ENCODE measurements at regions not wholly inside any gene's neighbourhood (a gene's known extent, or its start where the extent isn't known, plus 50 kb on each side); places are given as distances from the start of the nearest gene placed in this dataset.
A peak's percentile ranks its signal among the peaks of the same experiment; 100 is the strongest.
"Not testable (repeated sequence)": the region's sequence is repeated elsewhere in the genome, so short reads cannot be mapped to it uniquely, and the experiment has no call there.

- no peak for DNase-seq
Measured at GRCh38 chr5:67612961-67613360, 416.4 kb upstream of the CD180 start.

- DNase-seq: no peak
Measured at GRCh38 chr5:67610186-67610912, 413.8 kb upstream of the CD180 start.

DNA sequence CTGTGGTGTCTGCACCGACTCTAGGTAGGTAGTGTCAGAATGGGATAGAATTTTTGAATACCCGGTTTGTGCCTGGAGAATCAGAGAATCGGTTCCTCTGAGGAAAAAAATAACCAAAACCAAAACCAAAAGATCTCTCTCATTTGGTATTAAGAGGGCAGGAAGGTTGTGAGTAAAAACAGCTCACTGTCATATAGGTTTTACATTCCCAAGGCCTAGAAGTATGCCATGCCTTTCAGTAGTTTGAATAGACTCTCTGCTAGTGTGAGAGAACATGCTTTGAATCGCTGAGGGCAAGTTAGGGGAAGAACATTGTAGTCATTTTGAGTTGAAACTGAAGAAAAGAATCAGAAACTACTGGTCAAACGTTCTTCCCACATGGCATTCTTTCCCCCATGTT is 411.4 kb upstream of the CD180 start:
- DNase-seq: no peak

DNA sequence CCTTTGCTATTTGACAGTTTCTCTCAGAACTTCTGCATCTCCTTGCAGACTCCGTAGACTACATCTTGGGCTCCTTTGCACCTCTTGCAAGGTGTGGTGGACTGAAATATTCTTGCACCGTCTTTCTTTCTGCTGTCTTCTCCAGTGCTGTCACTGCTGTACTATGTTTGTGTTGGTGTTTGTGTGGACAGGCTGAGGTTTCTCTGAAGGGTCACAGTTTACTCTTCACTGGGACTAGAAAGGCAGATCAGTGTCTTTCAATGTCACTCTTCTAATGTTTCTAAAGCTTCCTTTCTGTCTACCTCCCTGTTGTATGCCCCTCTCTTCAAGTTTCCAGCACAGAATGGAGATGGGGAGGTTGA is 410.0 kb upstream of the CD180 start:
- no peak for DNase-seq

DNA sequence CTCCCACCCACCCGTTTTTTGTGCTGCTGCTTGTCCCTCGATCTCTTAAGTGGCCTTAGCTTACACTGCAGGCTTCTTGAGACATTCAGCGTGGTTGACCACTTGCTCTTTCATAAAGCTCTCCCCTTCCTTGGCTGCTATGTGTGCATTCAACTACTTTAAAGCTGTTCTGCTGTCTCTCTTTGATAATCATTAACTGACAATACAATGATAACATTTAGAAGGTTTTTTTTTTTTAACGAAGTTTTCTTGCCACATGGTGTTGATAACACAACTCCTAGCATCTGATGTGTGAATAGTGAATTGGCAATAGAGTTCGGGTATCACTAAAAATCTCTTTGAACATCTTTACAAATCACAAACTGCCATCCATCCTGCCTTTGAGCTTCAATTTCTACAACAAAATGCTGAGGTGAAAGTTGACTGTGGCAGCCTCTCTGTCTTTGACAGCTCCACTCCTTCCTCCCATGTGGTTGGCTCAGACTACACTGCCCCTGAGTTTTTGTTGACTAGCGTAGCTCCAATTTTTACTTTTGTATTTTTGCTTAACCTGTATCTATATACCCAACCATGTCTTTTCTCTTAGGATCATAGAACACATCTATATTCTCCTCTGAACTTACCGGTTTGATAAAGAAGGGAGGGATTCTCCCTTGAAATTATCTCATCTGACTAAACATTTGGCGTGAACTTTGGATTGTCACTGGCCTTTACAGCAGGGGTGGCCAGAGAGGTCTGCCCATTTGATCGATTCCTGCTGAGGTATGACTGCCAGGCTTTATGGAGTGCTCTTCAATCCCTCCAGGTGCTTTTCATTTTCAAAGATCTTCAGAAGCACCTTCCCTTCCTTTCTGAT is 409.4 kb upstream of the CD180 start:
- DNase-seq: no peak

DNA sequence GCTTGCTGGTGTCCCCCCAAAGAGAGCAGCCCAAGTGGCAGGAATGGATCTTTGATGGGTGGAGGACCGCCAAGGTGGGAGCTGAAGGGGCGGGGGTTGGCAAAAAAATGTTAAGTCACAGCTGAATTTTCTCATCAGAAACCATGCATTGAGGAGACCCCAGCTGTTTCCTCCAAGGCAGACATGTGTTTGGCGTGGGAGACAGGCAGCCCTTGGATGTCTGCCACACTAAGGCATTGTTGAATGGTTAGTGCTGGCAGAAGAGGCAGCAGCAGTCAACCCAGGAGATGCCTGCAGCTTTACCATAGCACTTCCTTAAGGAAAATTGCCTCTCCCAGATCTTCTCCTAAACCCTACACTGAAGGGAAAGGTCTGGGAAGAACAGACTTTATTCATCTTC is 394.9 kb upstream of the CD180 start:
- no peak for DNase-seq

DNA sequence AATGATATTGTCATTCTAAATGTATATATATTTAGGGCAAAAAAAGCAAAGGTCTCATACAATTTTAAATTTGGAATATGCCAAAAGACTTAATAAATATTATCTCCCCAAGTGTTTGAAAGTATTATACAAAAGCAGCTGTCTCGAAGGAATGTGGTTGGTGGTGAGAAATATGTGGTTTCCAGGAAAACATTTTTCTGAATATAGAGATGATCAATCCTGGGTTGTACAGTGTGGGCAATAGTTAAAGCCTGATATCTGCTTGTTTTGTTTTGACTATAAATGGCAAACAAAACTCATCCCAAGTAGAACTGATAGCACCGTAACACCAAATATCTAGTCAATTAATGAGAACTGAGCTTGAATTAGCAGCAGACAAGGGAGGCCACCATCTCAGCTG is 391.8 kb upstream of the CD180 start:
- DNase-seq: peak; percentile 5

GRCh38 chr5:67581203-67581602 is 384.6 kb upstream of the CD180 start:
- DNase-seq: peak; percentile 63

- peak; percentile 7 for DNase-seq
Measured at GRCh38 chr5:67578011-67578410, 381.4 kb upstream of the CD180 start.

DNA sequence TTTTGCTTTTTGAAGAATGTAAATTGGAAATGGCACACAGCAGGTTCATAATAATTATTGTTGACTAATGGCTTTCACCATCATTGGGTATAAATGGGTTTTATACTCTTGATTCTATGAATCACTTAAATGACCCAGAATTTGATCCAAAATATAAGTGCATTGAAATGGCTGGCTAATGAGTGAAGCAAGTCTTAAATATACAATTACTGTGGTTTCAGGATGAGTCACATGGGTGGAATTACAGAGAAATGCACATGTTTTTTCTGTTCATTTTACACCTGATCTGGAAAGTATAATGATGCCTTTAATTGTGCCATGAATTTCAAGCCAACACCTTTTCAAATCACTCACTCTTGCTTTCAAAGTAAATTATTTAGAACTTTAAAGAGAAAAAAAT is 380.8 kb upstream of the CD180 start:
- peak; percentile 59 for DNase-seq

- DNase-seq: no peak
Measured at GRCh38 chr5:67576112-67576511, 379.5 kb upstream of the CD180 start.

DNA sequence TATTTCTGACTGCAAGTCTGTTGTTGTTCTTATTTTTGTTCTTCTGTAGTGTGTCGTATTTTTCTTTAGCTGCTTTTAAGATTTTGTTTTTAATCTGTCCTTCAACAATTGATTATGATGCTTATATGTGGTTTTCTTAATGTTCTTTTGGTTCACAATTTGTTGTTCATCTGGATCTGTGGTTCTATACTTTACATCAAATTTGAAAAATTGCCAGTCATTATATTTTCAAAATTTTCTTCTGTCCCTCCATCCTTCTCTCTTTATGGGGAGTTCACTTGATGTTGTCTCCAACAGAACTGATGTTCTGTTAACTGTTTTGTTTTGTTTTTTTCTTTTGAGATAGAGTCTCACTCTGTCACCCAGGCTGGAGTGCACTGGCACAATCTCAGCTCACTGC is 378.5 kb upstream of the CD180 start:
- no peak for DNase-seq

DNA sequence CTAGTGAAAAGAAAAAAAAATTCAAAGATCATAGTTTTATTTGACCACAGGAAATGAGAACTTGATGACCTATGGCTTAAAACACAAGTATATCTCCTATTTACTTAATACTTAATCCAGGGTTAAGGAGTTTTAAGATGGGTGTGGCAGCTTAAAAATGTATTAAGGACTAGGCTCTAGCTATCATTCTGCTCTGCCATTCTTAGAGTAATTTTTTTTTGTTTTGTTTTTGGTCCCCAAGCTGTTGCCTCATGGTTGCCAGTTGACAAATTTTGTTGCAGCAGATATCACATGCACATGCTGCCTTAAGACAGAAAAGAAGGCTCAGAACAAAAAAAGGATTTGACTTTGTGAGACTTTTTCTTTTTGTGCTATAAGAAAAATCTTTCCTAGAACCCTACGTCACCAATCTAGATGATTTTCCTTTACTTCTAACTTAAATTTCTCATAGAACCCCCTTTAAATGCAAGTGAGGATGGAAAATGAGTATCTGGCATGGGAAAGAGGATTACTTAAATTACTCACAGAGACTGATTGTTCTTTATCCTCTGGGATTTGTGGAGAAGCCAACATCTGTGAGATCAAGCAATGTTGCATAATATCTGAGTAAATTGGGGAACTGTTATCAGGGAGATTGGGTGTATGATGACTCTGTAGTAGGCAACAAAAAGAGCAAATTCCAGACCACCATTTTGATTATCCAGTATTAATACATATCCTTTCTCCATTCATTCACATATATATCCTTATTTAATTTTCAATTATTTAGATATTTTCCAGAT is 364.7 kb upstream of the CD180 start:
- DNase-seq: peak; percentile 29

- no peak for DNase-seq
Measured at GRCh38 chr5:67552773-67553172, 356.2 kb upstream of the CD180 start.

DNA sequence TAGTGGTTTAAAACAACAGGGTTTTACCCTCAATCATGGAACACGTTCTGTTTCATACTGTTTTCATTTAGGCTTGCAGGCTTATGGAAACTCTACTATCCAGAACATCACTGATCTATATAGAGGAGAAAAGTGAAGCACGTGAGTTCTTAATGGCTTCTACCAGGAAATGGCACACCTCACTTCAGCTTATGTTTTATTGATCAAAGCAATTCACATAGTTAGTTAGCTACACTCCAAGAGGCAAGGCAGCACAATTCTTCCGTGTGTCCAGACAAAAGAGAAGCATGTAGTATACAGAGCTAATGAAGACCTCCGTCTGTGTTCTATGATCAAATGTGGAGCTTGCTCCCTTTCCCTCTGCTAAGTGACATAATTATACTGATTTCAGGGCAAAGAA is 353.3 kb upstream of the CD180 start:
- DNase-seq: no peak

DNA sequence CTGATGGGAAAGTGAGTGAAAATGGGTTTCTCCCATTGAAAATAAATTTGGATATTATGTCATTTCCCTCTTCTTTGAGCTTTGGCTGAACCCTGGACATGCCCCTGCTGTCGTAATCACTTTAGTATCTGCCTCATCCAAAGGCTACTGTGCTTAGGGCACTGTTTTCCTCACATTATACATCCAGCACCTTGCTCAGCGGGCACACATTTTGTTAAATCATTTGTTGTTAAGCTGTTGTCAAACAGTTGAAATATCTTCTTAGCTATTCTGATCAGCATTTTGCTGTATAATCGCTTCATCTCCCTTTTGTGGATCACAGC is 352.7 kb upstream of the CD180 start:
- no peak for DNase-seq

- no peak for DNase-seq
Measured at GRCh38 chr5:67548520-67549295, 352.1 kb upstream of the CD180 start.

DNA sequence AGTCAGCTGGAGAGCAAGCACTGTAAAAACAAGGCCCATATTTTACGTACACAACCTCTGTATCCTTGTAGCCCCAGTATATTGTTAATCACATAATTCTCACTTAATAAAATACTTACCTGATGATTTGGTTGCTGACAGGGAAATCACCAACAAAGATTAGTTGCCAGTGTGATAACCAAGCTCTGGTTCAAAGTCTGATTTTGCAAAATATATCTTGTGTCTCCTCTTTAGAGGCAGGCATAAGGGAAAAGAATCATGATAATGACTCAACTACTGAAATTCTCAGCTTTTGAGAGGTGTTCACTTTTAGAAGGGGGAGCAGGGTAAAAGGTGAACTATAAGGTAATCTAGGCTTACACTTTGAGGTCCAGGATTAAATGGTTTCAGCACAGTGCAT is 351.1 kb upstream of the CD180 start:
- no peak for DNase-seq

DNA sequence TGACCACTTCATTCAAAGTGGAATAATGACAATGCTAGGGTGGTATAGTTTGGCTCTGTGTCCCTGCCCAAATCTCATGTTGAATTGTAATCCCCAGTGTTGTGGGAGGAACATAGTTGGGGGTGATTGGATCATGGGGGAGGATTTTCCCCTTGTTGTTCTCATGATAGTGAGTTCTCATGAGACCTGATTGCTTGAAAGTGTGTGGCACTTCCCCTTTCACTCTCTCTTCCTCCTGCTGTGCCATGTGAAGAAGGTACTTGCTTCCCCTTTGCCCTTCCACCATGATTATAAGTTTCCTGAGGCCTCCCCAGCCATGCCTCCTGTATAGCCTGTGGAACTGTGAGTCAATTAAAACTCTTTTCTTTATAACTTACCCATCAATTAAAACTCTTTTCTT is 348.3 kb upstream of the CD180 start:
- DNase-seq: not testable (repeated sequence)

- peak; percentile 49 for DNase-seq
Measured at GRCh38 chr5:67543720-67544270, 347.2 kb upstream of the CD180 start.

DNA sequence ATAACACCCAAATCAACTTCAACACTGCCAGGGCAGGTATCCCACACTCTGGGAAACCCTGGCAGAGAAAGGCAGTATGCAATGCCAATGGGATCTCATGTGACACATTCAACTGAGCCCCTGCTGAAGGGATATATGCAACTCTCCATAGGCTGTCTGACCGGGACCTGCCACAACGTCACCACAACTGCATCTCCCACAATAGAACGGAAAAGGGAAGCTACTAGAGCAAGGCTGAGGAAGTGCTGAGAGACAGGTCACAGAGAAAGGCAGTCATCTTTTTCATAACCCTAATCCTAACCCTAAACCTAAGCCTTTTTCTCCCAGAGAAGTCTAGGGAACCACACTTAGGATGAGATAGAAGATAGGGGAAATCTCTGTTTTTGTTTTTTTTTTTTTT is 345.9 kb upstream of the CD180 start:
- no peak for DNase-seq

GRCh38 chr5:67541875-67542274 is 345.3 kb upstream of the CD180 start:
- no peak for DNase-seq
